WTC11 (cell line): ENCODE measurements at regions not wholly inside any gene's neighbourhood (a gene's known extent, or its start where the extent isn't known, plus 50 kb on each side); places are given as distances from the start of the nearest gene placed in this dataset.
A peak's percentile ranks its signal among the peaks of the same experiment; 100 is the strongest.

ENCODE experiments used
- ATAC-seq: fragments of 200-7000 bp; cut with Tn5 transposase; 2 replicates; pipeline ENCODE4 v1.10.0; 2021; ENCODE audit warnings: mild to moderate bottlenecking, moderate library complexity
- CTCF ChIA-PET: fragments of 300-600 bp; sonication (Branson Sonifier 250); formaldehyde crosslinking; loops from one replicate; lab custom pipeline; 2021; ENCODE audit warnings: antibody characterized with exemption; lab: Charles Lee
- POLR2A ChIA-PET: fragments of 350-600 bp; sonication (Branson Sonifier 250); formaldehyde crosslinking; loops from one replicate; lab custom pipeline; 2021; ENCODE audit warnings: antibody characterized with exemption; lab: Charles Lee
- DNase-seq: peaks from one replicate; pipeline ENCODE4 v3.0.0; 2021; ENCODE audit warnings: low spot score
- H3K27ac Mint-ChIP-seq: 2 replicates; pipeline ENCODE4 v1.8.0; 2021; ENCODE audit warnings: mixed read lengths
- H3K27me3 Mint-ChIP-seq: 2 replicates; pipeline ENCODE4 v1.8.0; 2021; ENCODE audit warnings: low read depth, mild to moderate bottlenecking, moderate library complexity, mixed read lengths
- H3K36me3 Mint-ChIP-seq: 2 replicates; pipeline ENCODE4 v1.8.0; 2021; ENCODE audit warnings: mixed read lengths
- H3K4me1 Mint-ChIP-seq: 2 replicates; pipeline ENCODE4 v1.8.0; 2022; ENCODE audit warnings: mixed read lengths
- H3K4me3 Mint-ChIP-seq: 2 replicates; pipeline ENCODE4 v1.8.0; 2021; ENCODE audit warnings: mild to moderate bottlenecking, moderate library complexity, mixed read lengths
- H3K9me3 Mint-ChIP-seq: 2 replicates; pipeline ENCODE4 v1.8.0; 2021; ENCODE audit warnings: mixed read lengths
- AR ChIP-seq: fragments of 250-450 bp; sonication (Bioruptor Pico); IDR thresholded peaks from 2 replicates; pipeline ENCODE4 v1.9.0; 2021; ENCODE audit warnings: mild to moderate bottlenecking
- CDX4 ChIP-seq: fragments of 250-450 bp; sonication (Bioruptor Pico); IDR thresholded peaks from 2 replicates; pipeline ENCODE4 v1.9.0; 2021; ENCODE audit warnings: moderate library complexity, mild to moderate bottlenecking, inconsistent platforms, borderline replicate concordance
- CREM ChIP-seq: sonication (generic); formaldehyde crosslinking; IDR thresholded peaks from 2 replicates; pipeline ENCODE4 v1.8.1; 2022; ENCODE audit warnings: mild to moderate bottlenecking, missing genetic modification reagents, moderate library complexity
- ESRRA ChIP-seq: sonication (generic); formaldehyde crosslinking; IDR thresholded peaks from 2 replicates; pipeline ENCODE4 v1.8.1; 2022; ENCODE audit warnings: mild to moderate bottlenecking, missing genetic modification reagents, borderline replicate concordance
- FOXJ3 ChIP-seq: sonication (generic); formaldehyde crosslinking; IDR thresholded peaks from 2 replicates; pipeline ENCODE4 v1.9.0; 2021; ENCODE audit warnings: missing genetic modification reagents, mild to moderate bottlenecking, borderline replicate concordance
- FOXP1 ChIP-seq: sonication (generic); formaldehyde crosslinking; IDR thresholded peaks from 2 replicates; pipeline ENCODE4 v1.8.0; 2022; ENCODE audit warnings: missing genetic modification reagents, mild to moderate bottlenecking, moderate library complexity, borderline replicate concordance
- GRHL2 ChIP-seq: fragments of 250-450 bp; sonication (Bioruptor Pico); IDR thresholded peaks from 2 replicates; pipeline ENCODE4 v1.8.0; 2022; ENCODE audit warnings: mild to moderate bottlenecking, moderate library complexity; ENCODE audit not compliant: insufficient replicate concordance, severe bottlenecking
- IRF2 ChIP-seq: sonication (generic); formaldehyde crosslinking; IDR thresholded peaks from 2 replicates; pipeline ENCODE4 v1.8.0; 2022; ENCODE audit warnings: low read depth, missing genetic modification reagents, borderline replicate concordance
- JAZF1 ChIP-seq: fragments of 250-450 bp; sonication (Bioruptor Pico); IDR thresholded peaks from 2 replicates; pipeline ENCODE4 v1.9.0; 2021; ENCODE audit warnings: moderate library complexity, mild to moderate bottlenecking, inconsistent platforms
- JUN ChIP-seq: sonication (generic); formaldehyde crosslinking; IDR thresholded peaks from 2 replicates; pipeline ENCODE4 v1.8.0; 2023; ENCODE audit warnings: mild to moderate bottlenecking, missing genetic modification reagents
- MYBL2 ChIP-seq: sonication (generic); formaldehyde crosslinking; IDR thresholded peaks from 2 replicates; pipeline ENCODE4 v1.8.1; 2023; ENCODE audit warnings: mild to moderate bottlenecking, moderate library complexity, missing genetic modification reagents
- NFATC4 ChIP-seq: fragments of 250-450 bp; sonication (Bioruptor Pico); IDR thresholded peaks from 2 replicates; pipeline ENCODE4 v1.9.0; 2021; ENCODE audit warnings: mild to moderate bottlenecking
- OVOL2 ChIP-seq: fragments of 250-450 bp; sonication (Bioruptor Pico); IDR thresholded peaks from 2 replicates; pipeline ENCODE4 v1.9.0; 2021; ENCODE audit warnings: mild to moderate bottlenecking, borderline replicate concordance
- PREB ChIP-seq: sonication (generic); formaldehyde crosslinking; IDR thresholded peaks from 2 replicates; pipeline ENCODE4 v1.8.1; 2022; ENCODE audit warnings: mild to moderate bottlenecking, missing genetic modification reagents, moderate library complexity, borderline replicate concordance
- SMAD3 ChIP-seq: sonication (generic); formaldehyde crosslinking; IDR thresholded peaks from 2 replicates; pipeline ENCODE4 v1.8.0; 2022; ENCODE audit warnings: missing genetic modification reagents, mild to moderate bottlenecking, borderline replicate concordance
- SOX15 ChIP-seq: fragments of 250-450 bp; sonication (Bioruptor Pico); IDR thresholded peaks from 2 replicates; pipeline ENCODE4 v1.9.0; 2021; ENCODE audit warnings: mild to moderate bottlenecking
- TEAD1 ChIP-seq: sonication (generic); formaldehyde crosslinking; IDR thresholded peaks from 2 replicates; pipeline ENCODE4 v1.8.0; 2022; ENCODE audit warnings: mild to moderate bottlenecking, missing genetic modification reagents
- ZBTB21 ChIP-seq: sonication (generic); formaldehyde crosslinking; IDR thresholded peaks from 2 replicates; pipeline ENCODE4 v1.8.1; 2023; ENCODE audit warnings: mild to moderate bottlenecking, missing genetic modification reagents, borderline replicate concordance
- ZNF121 ChIP-seq: sonication (generic); formaldehyde crosslinking; IDR thresholded peaks from 2 replicates; pipeline ENCODE4 v1.8.0; 2023; ENCODE audit warnings: missing genetic modification reagents
- ZNF263 ChIP-seq: sonication (generic); formaldehyde crosslinking; IDR thresholded peaks from 2 replicates; pipeline ENCODE4 v1.8.1; 2022; ENCODE audit warnings: low read depth, mild to moderate bottlenecking, moderate library complexity, missing genetic modification reagents
- ZNF317 ChIP-seq: sonication (generic); formaldehyde crosslinking; IDR thresholded peaks from 2 replicates; pipeline ENCODE4 v1.8.1; 2023; ENCODE audit warnings: low read depth, mild to moderate bottlenecking, moderate library complexity, missing genetic modification reagents, borderline replicate concordance
- TF ChIP-seq, protein P1 (sequence below): sonication (generic); formaldehyde crosslinking; IDR thresholded peaks from 2 replicates; pipeline ENCODE4 v1.8.0; 2023; ENCODE audit warnings: missing genetic modification reagents
- TF ChIP-seq, protein P2 (sequence below): sonication (generic); formaldehyde crosslinking; IDR thresholded peaks from 2 replicates; pipeline ENCODE4 v1.8.1; 2023; ENCODE audit warnings: mild to moderate bottlenecking, missing genetic modification reagents
- TF ChIP-seq, protein P3 (sequence below): sonication (generic); formaldehyde crosslinking; IDR thresholded peaks from 2 replicates; pipeline ENCODE4 v1.8.1; 2022; ENCODE audit warnings: low read depth, missing genetic modification reagents, borderline replicate concordance

- DNase-seq (no peak), ATAC-seq (no peak)
- no peak overlapping the region for H3K4me3 Mint-ChIP-seq
- H3K4me1 Mint-ChIP-seq: peaks cover 3% of the 10 kb centered on the region; the same call in 1 of the 2 replicates
- no peaks in the 10 kb centered on the region for H3K9me3 Mint-ChIP-seq
- CTCF ChIA-PET: interaction anchor here (4.4 kb wide), 1 partner anchor 8 kb away, joined by 41 read pairs; no protein-coding TSS in a partner anchor
- no peaks in the 10 kb centered on the region; the same call in 1 of the 2 replicates for H3K27me3 Mint-ChIP-seq
- TF ChIP-seq FOXP1 (CRISPR knock-in tag): no peak
- TF ChIP-seq ZNF317 (CRISPR knock-in tag): no peak
- TF ChIP-seq NFATC4: no peak
- TF ChIP-seq, protein P1, sequence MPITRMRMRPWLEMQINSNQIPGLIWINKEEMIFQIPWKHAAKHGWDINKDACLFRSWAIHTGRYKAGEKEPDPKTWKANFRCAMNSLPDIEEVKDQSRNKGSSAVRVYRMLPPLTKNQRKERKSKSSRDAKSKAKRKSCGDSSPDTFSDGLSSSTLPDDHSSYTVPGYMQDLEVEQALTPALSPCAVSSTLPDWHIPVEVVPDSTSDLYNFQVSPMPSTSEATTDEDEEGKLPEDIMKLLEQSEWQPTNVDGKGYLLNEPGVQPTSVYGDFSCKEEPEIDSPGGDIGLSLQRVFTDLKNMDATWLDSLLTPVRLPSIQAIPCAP (CRISPR knock-in tag): no peak
- no peak for TF ChIP-seq CREM (CRISPR knock-in tag)
- no peak for TF ChIP-seq PREB
- TF ChIP-seq SOX15 (CRISPR knock-in tag): no peak
- no peak for TF ChIP-seq AR (CRISPR knock-in tag)
- no peak for TF ChIP-seq SMAD3 (CRISPR knock-in tag)
- no peak for TF ChIP-seq ZNF263 (CRISPR knock-in tag)
- no peak for TF ChIP-seq OVOL2
- no peak for TF ChIP-seq FOXJ3 (CRISPR knock-in tag)
- no peak for TF ChIP-seq GRHL2
- TF ChIP-seq ZBTB21 (CRISPR knock-in tag): no peak
- TF ChIP-seq IRF2 (CRISPR knock-in tag): no peak
- no peak overlapping the region for H3K27ac Mint-ChIP-seq
- no peaks in the 10 kb centered on the region for H3K36me3 Mint-ChIP-seq
- POLR2A ChIA-PET: no interaction called here
These were observed 143.4 kb downstream of the IRF8 start for GRCh38 chr16:86042393-86042792.

GRCh38 chr16:86042996-86043725 is 144.2 kb downstream of the IRF8 start:
- H3K9me3 Mint-ChIP-seq: no peaks in the 10 kb centered on the region
- CTCF ChIA-PET: interaction anchor here (1.7 to 4.4 kb wide), 5 partner anchors 9 to 480 kb away, joined by 4 to 47 read pairs (median 10); no protein-coding TSS in a partner anchor
- H3K27me3 Mint-ChIP-seq: no peaks in the 10 kb centered on the region; the same call in 1 of the 2 replicates
- H3K4me3 Mint-ChIP-seq: no peak overlapping the region
- no peaks in the 10 kb centered on the region for H3K36me3 Mint-ChIP-seq
- ATAC-seq (no peak), DNase-seq (no peak)
- H3K4me1 Mint-ChIP-seq: peaks cover 6% of the 10 kb centered on the region
- no peak overlapping the region for H3K27ac Mint-ChIP-seq
- no peak for TF ChIP-seq TEAD1
- no peak for TF ChIP-seq ZNF121 (CRISPR knock-in tag)
- POLR2A ChIA-PET: no interaction called here

DNA sequence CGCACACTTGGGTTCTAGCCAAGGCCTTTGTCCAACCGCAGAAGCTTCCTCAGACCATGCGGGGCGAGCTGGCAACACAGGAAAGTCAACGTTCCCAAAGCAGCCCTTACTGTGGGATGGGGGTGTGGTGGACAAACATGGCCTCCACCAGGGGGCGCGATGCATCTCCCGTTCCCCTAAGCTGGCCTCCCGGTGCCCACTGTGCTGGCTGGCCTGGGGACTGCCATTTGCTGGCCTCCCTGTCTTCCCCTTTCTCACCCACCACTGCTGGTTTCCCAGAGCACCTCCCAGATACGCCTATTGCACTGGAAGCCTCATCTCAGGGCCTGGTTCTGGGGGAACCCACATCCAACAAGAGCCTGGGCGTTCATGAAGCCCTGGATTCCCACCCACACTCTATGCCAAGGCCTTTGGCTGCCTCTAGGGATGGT is 145.3 kb downstream of the IRF8 start:
- Mint-ChIP-seq H3K4me1 (peaks cover 12% of the 10 kb centered on the region), H3K9me3 (no peaks in the 10 kb centered on the region), H3K27ac (no peak overlapping the region), H3K36me3 (no peaks in the 10 kb centered on the region), H3K4me3 (no peak overlapping the region), H3K27me3 (no peaks in the 10 kb centered on the region; the same call in 1 of the 2 replicates)
- peak; percentile 85 for DNase-seq
- POLR2A ChIA-PET: no interaction called here
- CTCF ChIA-PET: interaction anchor here (0.6 to 4.4 kb wide), 34 partner anchors 10 to 483 kb away, joined by 3 to 47 read pairs (median 4); no protein-coding TSS in a partner anchor
- ATAC-seq: peak; percentile 91
- 0 out of 2 replicates have a peak, but pooled peaks have one; percentile 42 for TF ChIP-seq ZNF121 (CRISPR knock-in tag)
- TF ChIP-seq MYBL2 (CRISPR knock-in tag): 0 out of 2 replicates have a peak, but pooled peaks have one; percentile 22
- no peak for TF ChIP-seq CDX4 (CRISPR knock-in tag)
- TF ChIP-seq NFATC4: no peak
- TF ChIP-seq, protein P2, sequence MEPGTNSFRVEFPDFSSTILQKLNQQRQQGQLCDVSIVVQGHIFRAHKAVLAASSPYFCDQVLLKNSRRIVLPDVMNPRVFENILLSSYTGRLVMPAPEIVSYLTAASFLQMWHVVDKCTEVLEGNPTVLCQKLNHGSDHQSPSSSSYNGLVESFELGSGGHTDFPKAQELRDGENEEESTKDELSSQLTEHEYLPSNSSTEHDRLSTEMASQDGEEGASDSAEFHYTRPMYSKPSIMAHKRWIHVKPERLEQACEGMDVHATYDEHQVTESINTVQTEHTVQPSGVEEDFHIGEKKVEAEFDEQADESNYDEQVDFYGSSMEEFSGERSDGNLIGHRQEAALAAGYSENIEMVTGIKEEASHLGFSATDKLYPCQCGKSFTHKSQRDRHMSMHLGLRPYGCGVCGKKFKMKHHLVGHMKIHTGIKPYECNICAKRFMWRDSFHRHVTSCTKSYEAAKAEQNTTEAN: no peak
- no peak for TF ChIP-seq JAZF1 (CRISPR knock-in tag)
- TF ChIP-seq ESRRA (CRISPR knock-in tag): no peak
- TF ChIP-seq, protein P3, sequence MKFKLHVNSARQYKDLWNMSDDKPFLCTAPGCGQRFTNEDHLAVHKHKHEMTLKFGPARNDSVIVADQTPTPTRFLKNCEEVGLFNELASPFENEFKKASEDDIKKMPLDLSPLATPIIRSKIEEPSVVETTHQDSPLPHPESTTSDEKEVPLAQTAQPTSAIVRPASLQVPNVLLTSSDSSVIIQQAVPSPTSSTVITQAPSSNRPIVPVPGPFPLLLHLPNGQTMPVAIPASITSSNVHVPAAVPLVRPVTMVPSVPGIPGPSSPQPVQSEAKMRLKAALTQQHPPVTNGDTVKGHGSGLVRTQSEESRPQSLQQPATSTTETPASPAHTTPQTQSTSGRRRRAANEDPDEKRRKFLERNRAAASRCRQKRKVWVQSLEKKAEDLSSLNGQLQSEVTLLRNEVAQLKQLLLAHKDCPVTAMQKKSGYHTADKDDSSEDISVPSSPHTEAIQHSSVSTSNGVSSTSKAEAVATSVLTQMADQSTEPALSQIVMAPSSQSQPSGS: no peak
- TF ChIP-seq ZBTB21 (CRISPR knock-in tag): no peak
- TF ChIP-seq JUN (CRISPR knock-in tag): no peak
